ENCODE measurements at regions not wholly inside any gene's neighbourhood (a gene's known extent, or its start where the extent isn't known, plus 50 kb on each side); places are given as distances from the start of the nearest gene placed in this dataset.

DNA sequence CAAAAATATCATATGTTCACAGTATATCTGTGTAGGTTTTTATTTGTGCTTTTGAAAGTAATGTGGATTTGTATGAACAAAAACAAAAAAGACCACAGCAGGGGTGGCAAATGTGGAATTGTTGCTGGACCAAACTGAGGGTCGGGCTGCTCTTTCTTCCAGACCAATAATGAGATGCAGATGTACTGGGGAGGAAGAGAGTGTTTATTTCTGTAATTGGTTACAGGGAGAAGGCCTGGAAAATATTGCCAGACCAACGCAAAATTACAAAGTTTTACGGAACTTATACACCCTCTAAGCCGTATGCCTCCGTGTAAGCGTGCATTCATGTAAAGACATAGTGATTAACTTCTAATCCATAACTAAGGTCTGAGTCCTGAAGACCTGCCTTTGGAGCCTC is 353.9 kb upstream of the C16orf82 start:
- intact Hi-C loops (cut with micrococcal nuclease; ENCODE audit: unreplicated experiment) (no loop called here), in situ Hi-C loops (cut with HindIII; ENCODE audit: extremely low pct_ligation_motif_present, low pct_unique_long_range_greater_than_20kb) (no loop called here)
- ChIA-PET CTCF (ENCODE audit: low intra/inter-chr PET ratio, low total read pairs) (no interaction called here), POLR2A (no interaction called here)
- H3K4me3 ChIP-seq (replicated peaks in 1 of 3; ENCODE audit: insufficient read depth in 1 of 3, low read depth in 2 of 3, low read length in 3 of 3), result no peak overlapping the region
- FAIRE-seq, result no peak
- H3K27ac ChIP-seq (ENCODE audit: extremely low read length, insufficient read depth, low read length), result no peak overlapping the region
- no peaks in the 10 kb centered on the region for H3K36me3 ChIP-seq (replicated peaks in 1 of 2; ENCODE audit: control insufficient read depth in 1 of 2, insufficient read depth in 2 of 2, low read length in 2 of 2)
- no peak overlapping the region for H3K4me2 ChIP-seq (ENCODE audit: low read depth, low read length)
- BruUV-seq (replicated peaks), result no TSS peak
- TF ChIP-seq RELA (CRISPR knock-in tag; IDR thresholded peaks at IDR 0.05) (no peak), PTBP1 (IDR thresholded peaks at IDR 0.05; ENCODE audit: low read depth, low read length, poor library complexity, severe bottlenecking) (no peak), ZNF567 (CRISPR knock-in tag; IDR thresholded peaks at IDR 0.05; ENCODE audit: borderline replicate concordance) (no peak), IKZF1 (IDR thresholded peaks at IDR 0.05) (no peak), SRSF4 (IDR thresholded peaks at IDR 0.05; ENCODE audit: low read depth, low read length, poor library complexity, severe bottlenecking) (no peak), ZNF639 (CRISPR knock-in tag; conservative IDR thresholded peaks at IDR 0.05) (no peak), ZNF274 (CRISPR knock-in tag; IDR thresholded peaks at IDR 0.05) (no peak), ZNF44 (CRISPR knock-in tag; IDR thresholded peaks at IDR 0.05) (no peak), TBL1XR1 (IDR thresholded peaks at IDR 0.05; ENCODE audit: borderline replicate concordance, low read length, partially characterized antibody) (no peak), SYNCRIP (IDR thresholded peaks at IDR 0.05; ENCODE audit: insufficient read depth, low read depth, low read length) (no peak), PBX3 (CRISPR knock-in tag; IDR thresholded peaks at IDR 0.05; ENCODE audit: borderline replicate concordance) (no peak), ZNF883 (CRISPR knock-in tag; IDR thresholded peaks at IDR 0.05; ENCODE audit: not compliant biosample characterization) (no peak), LCORL (IDR thresholded peaks at IDR 0.05) (no peak), LCORL (CRISPR knock-in tag; IDR thresholded peaks at IDR 0.05) (no peak)
- TF ChIP-seq, protein P1, sequence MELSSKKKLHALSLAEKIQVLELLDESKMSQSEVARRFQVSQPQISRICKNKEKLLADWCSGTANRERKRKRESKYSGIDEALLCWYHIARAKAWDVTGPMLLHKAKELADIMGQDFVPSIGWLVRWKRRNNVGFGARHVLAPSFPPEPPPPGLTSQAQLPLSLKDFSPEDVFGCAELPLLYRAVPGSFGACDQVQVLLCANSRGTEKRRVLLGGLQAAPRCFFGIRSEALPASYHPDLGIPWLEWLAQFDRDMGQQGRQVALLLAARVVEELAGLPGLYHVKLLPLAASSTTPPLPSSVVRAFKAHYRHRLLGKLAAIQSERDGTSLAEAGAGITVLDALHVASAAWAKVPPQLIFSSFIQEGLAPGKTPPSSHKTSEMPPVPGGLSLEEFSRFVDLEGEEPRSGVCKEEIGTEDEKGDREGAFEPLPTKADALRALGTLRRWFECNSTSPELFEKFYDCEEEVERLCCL (CRISPR knock-in tag; IDR thresholded peaks at IDR 0.05; ENCODE audit: borderline replicate concordance), result no peak
- TF ChIP-seq, protein P2, sequence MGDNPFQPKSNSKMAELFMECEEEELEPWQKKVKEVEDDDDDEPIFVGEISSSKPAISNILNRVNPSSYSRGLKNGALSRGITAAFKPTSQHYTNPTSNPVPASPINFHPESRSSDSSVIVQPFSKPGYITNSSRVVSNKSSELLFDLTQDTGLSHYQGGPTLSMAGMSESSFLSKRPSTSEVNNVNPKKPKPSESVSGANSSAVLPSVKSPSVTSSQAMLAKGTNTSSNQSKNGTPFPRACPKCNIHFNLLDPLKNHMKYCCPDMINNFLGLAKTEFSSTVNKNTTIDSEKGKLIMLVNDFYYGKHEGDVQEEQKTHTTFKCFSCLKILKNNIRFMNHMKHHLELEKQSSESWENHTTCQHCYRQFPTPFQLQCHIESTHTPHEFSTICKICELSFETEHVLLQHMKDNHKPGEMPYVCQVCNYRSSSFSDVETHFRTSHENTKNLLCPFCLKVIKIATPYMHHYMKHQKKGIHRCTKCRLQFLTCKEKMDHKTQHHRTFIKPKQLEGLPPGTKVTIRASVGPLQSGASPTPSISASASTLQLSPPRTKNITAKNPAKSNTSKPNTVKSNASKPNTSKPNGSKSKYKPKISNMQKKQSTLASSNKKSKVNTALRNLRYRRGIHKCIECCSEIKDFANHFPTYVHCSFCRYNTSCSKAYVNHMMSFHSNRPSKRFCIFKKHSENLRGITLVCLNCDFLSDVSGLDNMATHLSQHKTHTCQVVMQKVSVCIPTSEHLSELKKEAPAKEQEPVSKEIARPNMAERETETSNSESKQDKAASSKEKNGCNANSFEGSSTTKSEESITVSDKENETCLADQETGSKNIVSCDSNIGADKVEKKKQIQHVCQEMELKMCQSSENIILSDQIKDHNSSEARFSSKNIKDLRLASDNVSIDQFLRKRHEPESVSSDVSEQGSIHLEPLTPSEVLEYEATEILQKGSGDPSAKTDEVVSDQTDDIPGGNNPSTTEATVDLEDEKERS (CRISPR knock-in tag; IDR thresholded peaks at IDR 0.05), result no peak
- H3K9ac ChIP-seq (ENCODE audit: insufficient read depth, low read depth, low read length), result no peak overlapping the region
- no peaks in the 10 kb centered on the region for H3K4me1 ChIP-seq (ENCODE audit: insufficient read depth, low read length)
- no peak for ATAC-seq
- no peaks in the 10 kb centered on the region for H3K79me2 ChIP-seq (ENCODE audit: insufficient read depth, low read length)
- H3K27me3 ChIP-seq (ENCODE audit: control insufficient read depth in 1 of 2, insufficient read depth in 2 of 2, low read length in 2 of 2), result peaks cover 0 to 4% of the 10 kb centered on the region in 2 experiments; a peak in 3 of 5 replicates
- H4K20me1 ChIP-seq (ENCODE audit: insufficient read depth, low read length), result no peaks in the 10 kb centered on the region
- no peak overlapping the region for H2AFZ ChIP-seq (ENCODE audit: low read length)
- 43% methylated on average over 6 of the region's 6 CpGs for WGBS (ENCODE audit: low lambda C conversion rate)
- no peaks in the 10 kb centered on the region for H3K9me3 ChIP-seq (ENCODE audit: low read length)
- DNase-seq (ENCODE audit: low spot score), result no peak

Measured in HepG2 (cell line).